Gastroesophageal sphincter (tissue), 3 donors: ENCODE measurements at regions not wholly inside any gene's neighbourhood (a gene's known extent, or its start where the extent isn't known, plus 50 kb on each side); places are given as distances from the start of the nearest gene placed in this dataset.

ENCODE experiments used
- CTCF ChIP-seq, 4 experiments: fragments of 200-600 bp in 2 of 4; fragments of 450-650 bp in 2 of 4; sonication (generic) in 1 of 4; IDR thresholded peaks; one replicate each; pipeline ENCODE4 v1.5.1; 2017 to 2019; ENCODE audit warnings: antibody characterized with exemption in 4 of 4, mild to moderate bottlenecking in 2 of 4, moderate library complexity in 2 of 4
- POLR2A ChIP-seq, 2 donors: fragments of 450-650 bp; IDR thresholded peaks; one replicate each; pipeline ENCODE4 v1.6.1; 2017; ENCODE audit warnings: antibody characterized with exemption in 2 of 2, mild to moderate bottlenecking in 2 of 2, moderate library complexity in 1 of 2
- POLR2AphosphoS5 ChIP-seq: sonication (generic); formaldehyde crosslinking; IDR thresholded peaks from one replicate; pipeline ENCODE4 v1.6.1; 2017; ENCODE audit warnings: antibody characterized with exemption

- no peak for TF ChIP-seq CTCF (IDR thresholded peaks at IDR 0.05)
- no peak for TF ChIP-seq POLR2A (IDR thresholded peaks at IDR 0.05)
- TF ChIP-seq POLR2AphosphoS5, result no peak
Observed at GRCh38 chr10:117926491-117926890, 120.2 kb downstream of the RAB11FIP2 start.
